Neuronal stem cell (in vitro differentiated cells): ENCODE measurements at regions not wholly inside any gene's neighbourhood (a gene's known extent, or its start where the extent isn't known, plus 50 kb on each side); places are given as distances from the start of the nearest gene placed in this dataset.
"Not testable (repeated sequence)": the region's sequence is repeated elsewhere in the genome, so short reads cannot be mapped to it uniquely, and the experiment has no call there.

Source experiments
- DNase-seq: peaks from one replicate; pipeline ENCODE4 v3.0.0-alpha.2; 2013; ENCODE audit warnings: low spot score
- H2AFZ ChIP-seq: one replicate; pipeline ENCODE4 v1.6.1; 2013; ENCODE audit warnings: mild to moderate bottlenecking, low read length, inconsistent platforms
- H2AK5ac ChIP-seq: 2 replicates; pipeline ENCODE4 v1.6.1; 2013; ENCODE audit warnings: low read depth, mild to moderate bottlenecking, inconsistent platforms, low read length, moderate library complexity, mixed read lengths
- H2BK120ac ChIP-seq: 2 replicates; pipeline ENCODE4 v1.6.1; 2013; ENCODE audit warnings: low read depth, mild to moderate bottlenecking, inconsistent platforms, low read length, moderate library complexity, mixed read lengths
- H2BK12ac ChIP-seq: one replicate; pipeline ENCODE4 v1.6.1; 2013; ENCODE audit warnings: low read length, inconsistent platforms
- H2BK15ac ChIP-seq: 2 replicates; pipeline ENCODE4 v1.6.1; 2013; ENCODE audit warnings: mild to moderate bottlenecking, low read length, inconsistent platforms, mixed read lengths
- H2BK5ac ChIP-seq: one replicate; pipeline ENCODE4 v1.6.1; 2013; ENCODE audit warnings: inconsistent platforms, mild to moderate bottlenecking, low read length, moderate library complexity
- H3K14ac ChIP-seq: one replicate; pipeline ENCODE4 v1.6.1; 2013; ENCODE audit warnings: low read length, inconsistent platforms
- H3K18ac ChIP-seq: 2 replicates; pipeline ENCODE4 v1.6.1; 2013; ENCODE audit warnings: low read length, inconsistent platforms
- H3K23ac ChIP-seq: 2 replicates; pipeline ENCODE4 v1.6.1; 2013; ENCODE audit warnings: low read depth, mild to moderate bottlenecking, mixed read lengths, low read length, inconsistent platforms; ENCODE audit not compliant: poor library complexity
- H3K27ac ChIP-seq: replicated peaks from 3 replicates; pipeline ENCODE4 v1.5.1; 2013; ENCODE audit warnings: low read length, inconsistent platforms
- H3K27me3 ChIP-seq, 3 experiments: 2 replicates each; pipeline ENCODE4 v1.6.1; 2013; ENCODE audit warnings: low read length in 3 of 3, mild to moderate bottlenecking in 2 of 3, inconsistent platforms in 1 of 3, low read depth in 1 of 3, mixed read lengths in 1 of 3, moderate library complexity in 1 of 3; ENCODE audit not compliant: control insufficient read depth in 3 of 3, insufficient read depth in 3 of 3
- H3K36me3 ChIP-seq, 2 donors: replicated peaks in 1 of 2; 2 replicates each; pipeline ENCODE4 v1.6.1; 2013; ENCODE audit warnings: low read length in 2 of 2; ENCODE audit not compliant: control insufficient read depth in 2 of 2, insufficient read depth in 2 of 2
- H3K4ac ChIP-seq: 2 replicates; pipeline ENCODE4 v1.6.1; 2013; ENCODE audit warnings: inconsistent platforms, mild to moderate bottlenecking, low read length, moderate library complexity
- H3K4me1 ChIP-seq, 2 donors: 1 replicate in 1 of 2; 2 replicates in 1 of 2; pipeline ENCODE4 v1.6.1; 2013; ENCODE audit warnings: low read length in 2 of 2, low read depth in 1 of 2; ENCODE audit not compliant: control insufficient read depth in 2 of 2, insufficient read depth in 1 of 2
- H3K4me2 ChIP-seq: one replicate; pipeline ENCODE4 v1.6.1; 2013; ENCODE audit warnings: mild to moderate bottlenecking, low read length, inconsistent platforms; ENCODE audit not compliant: insufficient read depth, poor library complexity, severe bottlenecking
- H3K4me3 ChIP-seq, 2 donors: 2 replicates each; pipeline ENCODE4 v1.5.1; 2013; ENCODE audit warnings: low read length in 2 of 2, mild to moderate bottlenecking in 2 of 2, inconsistent platforms in 1 of 2, moderate library complexity in 1 of 2
- H3K79me1 ChIP-seq: one replicate; pipeline ENCODE4 v1.6.1; 2013; ENCODE audit warnings: low read depth, mild to moderate bottlenecking, inconsistent platforms, low read length, moderate library complexity
- H3K9ac ChIP-seq: one replicate; pipeline ENCODE4 v1.6.1; 2013; ENCODE audit warnings: mild to moderate bottlenecking, low read depth, low read length, inconsistent platforms; ENCODE audit not compliant: poor library complexity
- H3K9me3 ChIP-seq, 2 donors: replicated peaks in 1 of 2; 2 replicates each; pipeline versions ENCODE3 to v1.6.1; 2013; ENCODE audit warnings: low read length in 2 of 2, mild to moderate bottlenecking in 2 of 2, inconsistent platforms in 1 of 2, low read depth in 1 of 2, mixed read lengths in 1 of 2, moderate library complexity in 1 of 2; ENCODE audit not compliant: control insufficient read depth in 2 of 2, insufficient read depth in 1 of 2
- H4K8ac ChIP-seq: one replicate; pipeline ENCODE4 v1.6.1; 2013; ENCODE audit warnings: low read depth, mild to moderate bottlenecking, inconsistent platforms, low read length, moderate library complexity
- H4K91ac ChIP-seq: one replicate; pipeline ENCODE4 v1.6.1; 2013; ENCODE audit warnings: low read length, low read depth, mild to moderate bottlenecking, inconsistent platforms; ENCODE audit not compliant: poor library complexity
- WGBS, 2 donors: extraction: QIAGEN DNeasy Blood & Tissue Kit; methylation state at CpG; one replicate each; pipeline ENCODE4 v1.1.7; 2013; ENCODE audit warnings: missing lambda C conversion rate in 2 of 2, mixed read lengths in 1 of 2; ENCODE audit not compliant: insufficient read length in 2 of 2, insufficient replicate concordance in 1 of 2; ENCODE audit errors: extremely low coverage in 2 of 2; 5-methylcytosine and 5-hydroxymethylcytosine counted together

GRCh38 chr2:132289138-132289537 lies 127.4 kb upstream of the ANKRD30BL start:
- H4K91ac ChIP-seq, H2BK120ac ChIP-seq, H3K9me3 ChIP-seq, DNase-seq, H3K14ac ChIP-seq, H3K79me1 ChIP-seq, H4K8ac ChIP-seq, H3K4me3 ChIP-seq, H2AK5ac ChIP-seq, H2AFZ ChIP-seq, H3K27ac ChIP-seq, H2BK12ac ChIP-seq, H3K27me3 ChIP-seq, H2BK5ac ChIP-seq, H3K36me3 ChIP-seq, H3K9ac ChIP-seq, H3K18ac ChIP-seq, H3K4me2 ChIP-seq, H2BK15ac ChIP-seq, H3K4ac ChIP-seq, H3K4me1 ChIP-seq, H3K23ac ChIP-seq: not testable (repeated sequence)
- WGBS, 2 donors, result no CpG with 5 or more reads among the region's 4 CpGs

GRCh38 chr2:132289812-132290211 lies 126.8 kb upstream of the GPR39 start:
- not testable (repeated sequence) for H3K79me1 ChIP-seq, H3K18ac ChIP-seq, DNase-seq, H3K23ac ChIP-seq, H4K8ac ChIP-seq, H2BK5ac ChIP-seq, H3K9ac ChIP-seq, H2BK15ac ChIP-seq, H2BK12ac ChIP-seq, H3K27ac ChIP-seq, H3K36me3 ChIP-seq, H3K4me2 ChIP-seq, H3K4me1 ChIP-seq, H3K27me3 ChIP-seq, H4K91ac ChIP-seq, H3K4me3 ChIP-seq, H3K9me3 ChIP-seq, H2AFZ ChIP-seq, H2AK5ac ChIP-seq, H2BK120ac ChIP-seq, H3K14ac ChIP-seq, H3K4ac ChIP-seq
- no CpG with 5 or more reads among the region's 6 CpGs for WGBS, 2 donors

GRCh38 chr2:132300592-132301378 lies 115.8 kb upstream of the GPR39 start:
- H4K8ac ChIP-seq, H2AK5ac ChIP-seq, H3K4me3 ChIP-seq, H2BK15ac ChIP-seq, H3K4ac ChIP-seq, H3K27ac ChIP-seq, H4K91ac ChIP-seq, H3K14ac ChIP-seq, H2BK120ac ChIP-seq, H3K4me2 ChIP-seq, H3K27me3 ChIP-seq, H3K23ac ChIP-seq, DNase-seq, H2BK5ac ChIP-seq, H3K9ac ChIP-seq, H3K18ac ChIP-seq, H3K9me3 ChIP-seq, H2AFZ ChIP-seq, H3K36me3 ChIP-seq, H3K79me1 ChIP-seq, H3K4me1 ChIP-seq, H2BK12ac ChIP-seq: not testable (repeated sequence)
- WGBS, 2 donors, result no CpG with 5 or more reads among the region's 2 CpGs

- H3K9me3 ChIP-seq, H3K27me3 ChIP-seq, H3K79me1 ChIP-seq, H4K91ac ChIP-seq, H2AK5ac ChIP-seq, H3K36me3 ChIP-seq, H2BK5ac ChIP-seq, H3K4ac ChIP-seq, H4K8ac ChIP-seq, H2BK12ac ChIP-seq, H3K23ac ChIP-seq, H3K4me1 ChIP-seq, H2BK120ac ChIP-seq, H3K14ac ChIP-seq: not testable (repeated sequence)
- no CpG with 5 or more reads among the region's 27 CpGs for WGBS, 2 donors
- H3K4me3 ChIP-seq, result peak overlapping the region; percentile 36 to 79
- peak overlapping the region; percentile 48 for H3K4me2 ChIP-seq
- peak overlapping the region; percentile 43 for H2BK15ac ChIP-seq
- peak; percentile 74 for DNase-seq
- peak overlapping the region; percentile 91 for H3K18ac ChIP-seq
- H3K9ac ChIP-seq, result peak overlapping the region; percentile 77
- peak overlapping the region; percentile 46 for H3K27ac ChIP-seq
- peak overlapping the region; percentile 87 for H2AFZ ChIP-seq
Measured at GRCh38 chr2:132304661-132305380, 111.8 kb upstream of the GPR39 start.
